Body of pancreas (tissue), 4 donors: ENCODE measurements at regions not wholly inside any gene's neighbourhood (a gene's known extent, or its start where the extent isn't known, plus 50 kb on each side); places are given as distances from the start of the nearest gene placed in this dataset.

Source experiments
- CTCF ChIP-seq, 7 experiments: fragments of 450-650 bp in 4 of 7; fragments of 200-600 bp in 3 of 7; sonication (generic) in 3 of 7; IDR thresholded peaks; one replicate each; pipeline ENCODE4 v1.5.1; 2016 to 2019; ENCODE audit warnings: antibody characterized with exemption in 7 of 7
- POLR2A ChIP-seq, 3 donors: fragments of 450-650 bp; IDR thresholded peaks; one replicate each; pipeline ENCODE4 v1.6.1; 2016; ENCODE audit warnings: antibody characterized with exemption in 3 of 3, mild to moderate bottlenecking in 2 of 3

GRCh38 chr5:125393221-125393815 lies 646.9 kb upstream of the ZNF608 start:
- TF ChIP-seq CTCF (IDR thresholded peaks at IDR 0.05): no peak
- no peak for TF ChIP-seq POLR2A (IDR thresholded peaks at IDR 0.05)
